GM10266 (cell line): ENCODE measurements at regions not wholly inside any gene's neighbourhood (a gene's known extent, or its start where the extent isn't known, plus 50 kb on each side); places are given as distances from the start of the nearest gene placed in this dataset.

Source experiments
- DNase-seq: peaks from one replicate; pipeline ENCODE4 v3.0.0; 2012; ENCODE audit errors: extremely low spot score
- TF ChIP-seq, protein P1 (sequence below): IDR thresholded peaks from 2 replicates; pipeline ENCODE4 v1.5.1; 2012; ENCODE audit warnings: mild to moderate bottlenecking, low read depth; ENCODE audit not compliant: control insufficient read depth, insufficient read depth; ENCODE audit errors: missing control alignments

DNA sequence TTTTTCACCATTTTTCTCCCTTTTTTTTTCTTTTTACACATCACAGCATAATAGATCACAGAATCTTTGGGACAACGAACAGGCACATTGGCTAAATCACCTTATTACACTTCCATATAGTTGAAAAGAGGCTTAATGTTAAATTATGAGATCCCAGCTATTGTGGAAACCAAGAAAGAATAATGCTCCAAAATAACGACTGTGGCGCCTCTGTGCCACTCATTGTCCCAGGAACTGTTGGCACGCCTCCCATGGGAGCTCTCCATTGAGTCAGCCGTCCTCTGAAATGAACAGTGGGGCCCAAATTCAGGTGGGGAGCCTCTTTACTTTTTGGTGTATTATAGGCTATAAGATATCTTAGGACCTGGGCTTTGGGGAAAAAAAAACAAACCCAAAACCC is 82.2 kb upstream of the NFIB start:
- TF ChIP-seq, protein P1, sequence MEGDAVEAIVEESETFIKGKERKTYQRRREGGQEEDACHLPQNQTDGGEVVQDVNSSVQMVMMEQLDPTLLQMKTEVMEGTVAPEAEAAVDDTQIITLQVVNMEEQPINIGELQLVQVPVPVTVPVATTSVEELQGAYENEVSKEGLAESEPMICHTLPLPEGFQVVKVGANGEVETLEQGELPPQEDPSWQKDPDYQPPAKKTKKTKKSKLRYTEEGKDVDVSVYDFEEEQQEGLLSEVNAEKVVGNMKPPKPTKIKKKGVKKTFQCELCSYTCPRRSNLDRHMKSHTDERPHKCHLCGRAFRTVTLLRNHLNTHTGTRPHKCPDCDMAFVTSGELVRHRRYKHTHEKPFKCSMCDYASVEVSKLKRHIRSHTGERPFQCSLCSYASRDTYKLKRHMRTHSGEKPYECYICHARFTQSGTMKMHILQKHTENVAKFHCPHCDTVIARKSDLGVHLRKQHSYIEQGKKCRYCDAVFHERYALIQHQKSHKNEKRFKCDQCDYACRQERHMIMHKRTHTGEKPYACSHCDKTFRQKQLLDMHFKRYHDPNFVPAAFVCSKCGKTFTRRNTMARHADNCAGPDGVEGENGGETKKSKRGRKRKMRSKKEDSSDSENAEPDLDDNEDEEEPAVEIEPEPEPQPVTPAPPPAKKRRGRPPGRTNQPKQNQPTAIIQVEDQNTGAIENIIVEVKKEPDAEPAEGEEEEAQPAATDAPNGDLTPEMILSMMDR: no peak
- no peak for DNase-seq

DNA sequence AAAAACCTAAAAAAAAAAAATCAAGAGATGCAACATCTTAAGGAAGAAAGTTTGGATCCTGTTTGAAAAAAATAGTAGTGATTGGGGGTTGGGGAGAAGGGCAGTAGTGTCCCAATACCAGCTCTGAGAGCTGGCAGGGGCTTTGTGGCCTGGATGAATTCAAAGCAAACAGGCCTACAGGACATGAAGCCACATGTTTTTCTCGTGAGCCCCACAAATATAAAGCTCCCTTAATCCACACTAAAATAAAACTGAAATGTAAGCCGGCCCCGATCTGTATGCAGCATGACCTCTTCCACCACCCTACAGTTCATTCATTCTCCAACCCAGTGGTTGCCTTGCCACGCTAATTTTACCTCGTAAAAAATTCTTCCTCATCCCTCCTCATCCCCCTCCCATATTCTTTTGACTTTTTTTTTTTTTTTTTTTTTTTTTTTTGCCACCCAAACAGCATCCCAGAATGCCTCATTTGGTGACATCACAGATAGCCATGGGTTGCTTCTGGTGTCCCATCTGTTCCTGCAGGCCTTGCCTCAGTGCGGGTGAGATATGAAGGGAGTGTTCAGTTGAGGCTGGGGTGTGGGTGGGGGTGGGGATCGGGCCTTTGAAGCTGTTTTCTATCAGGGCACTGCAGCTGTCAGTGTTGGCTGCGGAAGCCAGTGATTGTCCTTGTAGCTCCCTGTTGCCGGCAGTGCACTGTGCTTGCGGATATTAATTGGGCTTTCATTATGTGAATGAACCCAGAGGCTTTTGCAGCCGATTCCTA is 81.6 kb upstream of the NFIB start:
- TF ChIP-seq, protein P1: no peak
- no peak for DNase-seq

DNA sequence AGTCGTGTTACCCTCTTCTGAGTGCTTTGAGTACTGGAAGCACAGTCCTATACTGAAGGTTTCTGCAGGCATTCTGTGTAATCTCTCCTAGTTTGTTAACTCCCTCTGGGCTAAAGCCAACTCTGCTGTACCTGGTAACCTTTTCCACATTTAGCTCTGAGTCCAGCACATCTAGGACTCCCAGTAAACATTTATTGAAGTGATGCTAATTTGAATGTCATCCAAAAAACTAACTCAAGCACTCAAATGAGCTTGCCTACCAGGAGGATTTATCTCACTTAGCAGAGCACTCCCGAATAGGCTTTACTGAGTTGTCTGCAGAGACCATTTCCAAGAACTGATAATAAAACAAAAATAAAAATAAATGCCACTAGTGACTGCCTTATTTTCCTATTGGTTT is 79.5 kb upstream of the NFIB start:
- no peak for DNase-seq
- TF ChIP-seq, protein P1: no peak

DNA sequence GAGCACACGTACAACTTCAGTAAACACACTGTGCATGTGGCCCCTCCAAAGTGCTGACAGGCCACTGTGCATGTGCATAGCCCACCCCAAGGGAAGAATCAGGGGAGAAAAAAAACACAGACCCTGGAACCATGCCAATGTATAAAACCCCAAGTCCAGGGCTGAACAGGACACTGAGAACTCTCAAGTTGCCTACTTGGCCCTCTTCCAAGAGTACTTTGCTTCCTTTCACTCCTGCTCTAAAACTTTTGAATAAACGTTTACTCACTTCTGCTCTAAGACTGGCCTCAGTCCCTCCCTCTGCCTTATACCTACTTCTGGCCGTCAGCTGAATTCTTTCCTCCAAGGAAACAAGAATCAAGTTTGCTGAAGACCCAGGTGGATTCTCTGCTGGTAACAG is 77.7 kb upstream of the NFIB start:
- TF ChIP-seq, protein P1: no peak
- no peak for DNase-seq

DNA sequence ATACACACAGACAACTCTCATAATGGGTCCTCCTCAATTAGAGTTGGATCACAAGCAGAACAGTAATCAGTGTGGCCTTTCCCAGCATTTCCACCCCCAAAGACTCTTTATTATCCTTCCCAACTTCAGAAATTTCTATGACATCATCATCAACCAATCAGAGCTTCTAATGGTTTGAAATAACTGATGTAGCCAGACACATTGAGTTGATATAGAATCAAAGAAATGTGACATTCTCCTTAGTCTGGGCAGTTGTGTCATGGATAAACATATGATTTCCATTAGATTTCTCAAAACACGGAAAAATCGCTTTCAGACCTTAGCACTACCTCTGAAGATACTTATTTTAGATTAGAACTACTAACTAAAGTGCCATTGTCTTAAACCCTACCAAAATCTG is 75.7 kb upstream of the NFIB start:
- TF ChIP-seq, protein P1: no peak
- no peak for DNase-seq

DNA sequence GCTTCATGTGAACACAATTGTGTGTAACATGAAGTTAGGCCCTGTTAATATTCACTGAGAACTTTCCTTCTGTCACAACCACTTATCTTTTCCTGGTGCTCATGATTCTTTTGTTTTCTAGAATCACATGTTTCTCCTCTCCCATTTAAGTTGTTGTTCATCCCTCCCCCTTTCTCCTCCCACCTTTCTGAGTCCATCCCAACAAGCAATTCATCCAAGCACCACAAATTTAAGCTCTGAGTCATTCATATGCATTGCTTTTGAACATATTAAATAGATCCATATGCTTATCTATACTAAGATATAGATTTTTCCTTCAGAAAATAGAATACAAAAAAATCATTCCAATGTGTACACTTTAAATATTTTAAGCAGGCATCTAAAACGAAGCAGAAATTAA is 75.2 kb upstream of the NFIB start:
- TF ChIP-seq, protein P1: no peak
- DNase-seq: no peak

DNA sequence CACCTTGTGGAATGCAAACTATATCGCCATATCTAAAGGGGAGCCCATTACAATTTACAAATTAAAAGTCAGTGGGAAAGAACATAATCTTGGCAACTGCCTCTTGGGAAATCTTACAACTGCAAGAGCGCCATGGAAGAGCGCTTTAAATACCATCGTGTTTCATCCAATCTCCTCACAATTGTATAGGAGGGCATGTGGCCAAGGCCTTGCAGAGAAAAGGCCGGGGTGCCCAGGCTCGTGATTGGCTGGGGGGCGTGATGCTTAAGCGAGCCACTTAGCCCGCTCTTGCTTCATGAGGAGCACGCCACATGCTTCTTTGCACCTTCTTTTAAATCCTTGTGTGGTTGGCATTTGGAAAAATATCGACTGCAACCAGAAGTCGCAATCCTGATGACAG is 69.8 kb upstream of the NFIB start:
- DNase-seq: no peak
- TF ChIP-seq, protein P1: no peak
